NT2/D1 (cell line): ENCODE measurements at regions not wholly inside any gene's neighbourhood (a gene's known extent, or its start where the extent isn't known, plus 50 kb on each side); places are given as distances from the start of the nearest gene placed in this dataset.

Experiments used
- SUZ12 ChIP-seq: IDR thresholded peaks from 2 replicates; pipeline ENCODE4 v1.6.1; 2011; ENCODE audit not compliant: insufficient read length, insufficient read depth; ENCODE audit errors: extremely low read depth
- YY1 ChIP-seq: IDR thresholded peaks from 2 replicates; pipeline ENCODE4 v1.6.1; 2011; ENCODE audit not compliant: insufficient read length, insufficient read depth

- no peak for TF ChIP-seq YY1
- no peak for TF ChIP-seq SUZ12
Observed at GRCh38 chr3:13148126-13148525, 74.9 kb upstream of the IQSEC1 start.
